CD8-positive, alpha-beta memory T cell (primary cell): ENCODE measurements at regions not wholly inside any gene's neighbourhood (a gene's known extent, or its start where the extent isn't known, plus 50 kb on each side); places are given as distances from the start of the nearest gene placed in this dataset.

Source experiments
- CTCF ChIA-PET: fragments of 350-600 bp; sonication (Branson Sonifier 250); formaldehyde crosslinking; loops from one replicate; lab custom pipeline; 2021; ENCODE audit warnings: antibody characterized with exemption; lab: Charles Lee
- POLR2A ChIA-PET: fragments of 350-600 bp; sonication (Branson Sonifier 250); formaldehyde crosslinking; loops from one replicate; lab custom pipeline; 2021; ENCODE audit warnings: antibody characterized with exemption; lab: Charles Lee
- DNase-seq, 5 donors: peaks; one replicate each; pipeline versions ENCODE4 v3.0.0 to v3.0.0-alpha.2; 2020 to 2022; ENCODE audit warnings: mixed read lengths in 1 of 5
- H3K27ac ChIP-seq: one replicate; pipeline ENCODE4 v1.7.0; 2013; ENCODE audit warnings: low read depth, mild to moderate bottlenecking, low read length, moderate library complexity
- H3K27me3 ChIP-seq: 2 replicates; pipeline ENCODE4 v1.7.0; 2013; ENCODE audit warnings: low read length, mild to moderate bottlenecking; ENCODE audit not compliant: insufficient read depth, poor library complexity, severe bottlenecking
- H3K36me3 ChIP-seq: 2 replicates; pipeline ENCODE4 v1.7.0; 2013; ENCODE audit warnings: mild to moderate bottlenecking, low read length, moderate library complexity; ENCODE audit not compliant: insufficient read depth
- H3K4me1 ChIP-seq: 2 replicates; pipeline ENCODE4 v1.7.0; 2013; ENCODE audit warnings: mild to moderate bottlenecking, low read length, moderate library complexity; ENCODE audit not compliant: insufficient read depth
- H3K4me3 ChIP-seq: 2 replicates; pipeline ENCODE4 v1.7.0; 2013; ENCODE audit warnings: mild to moderate bottlenecking, low read length
- H3K9me3 ChIP-seq: 2 replicates; pipeline ENCODE4 v1.7.0; 2013; ENCODE audit warnings: mild to moderate bottlenecking, low read length
- H3K27ac Mint-ChIP-seq, 8 donors: one replicate each; pipeline ENCODE4 v1.8.0; 2020 to 2021; ENCODE audit warnings: mixed read lengths in 8 of 8, mild to moderate bottlenecking in 6 of 8, inconsistent platforms in 3 of 8, moderate library complexity in 3 of 8
- H3K27me3 Mint-ChIP-seq, 2 donors: one replicate each; pipeline ENCODE4 v1.8.0; 2020 to 2021; ENCODE audit warnings: mixed read lengths in 2 of 2, mild to moderate bottlenecking in 1 of 2, moderate library complexity in 1 of 2
- H3K36me3 Mint-ChIP-seq, 3 donors: one replicate each; pipeline ENCODE4 v1.8.0; 2020 to 2021; ENCODE audit warnings: mixed read lengths in 3 of 3, inconsistent platforms in 1 of 3, mild to moderate bottlenecking in 1 of 3
- H3K4me1 Mint-ChIP-seq, 3 donors: one replicate each; pipeline ENCODE4 v1.8.0; 2020 to 2021; ENCODE audit warnings: mixed read lengths in 3 of 3, inconsistent platforms in 1 of 3, mild to moderate bottlenecking in 1 of 3
- H3K4me3 Mint-ChIP-seq, 7 donors: one replicate each; pipeline ENCODE4 v1.8.0; 2020 to 2021; ENCODE audit warnings: mixed read lengths in 7 of 7, mild to moderate bottlenecking in 6 of 7, moderate library complexity in 4 of 7, inconsistent platforms in 2 of 7
- H3K9me3 Mint-ChIP-seq, 5 donors: one replicate each; pipeline ENCODE4 v1.8.0; 2020 to 2022; ENCODE audit warnings: mixed read lengths in 5 of 5, mild to moderate bottlenecking in 3 of 5, moderate library complexity in 2 of 5, inconsistent platforms in 1 of 5

DNA sequence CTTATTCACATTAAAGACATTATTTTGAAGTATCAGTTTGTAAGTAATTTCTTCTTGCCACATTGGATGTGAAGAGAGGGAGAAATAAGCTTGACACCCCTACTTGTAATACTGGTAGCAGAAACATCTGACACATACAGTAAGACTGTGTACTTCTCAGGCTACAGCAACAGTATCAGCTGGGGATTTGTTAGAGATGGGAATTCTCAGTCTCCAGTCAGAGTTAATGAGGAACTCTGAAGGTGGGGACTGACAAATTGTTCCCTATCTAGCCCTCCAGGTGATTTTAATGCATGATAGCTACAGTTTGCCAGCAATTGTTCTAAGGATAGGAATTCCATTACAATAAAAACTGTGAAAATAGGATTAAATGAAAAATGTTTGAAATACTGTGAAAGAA is 524.8 kb downstream of the PRR16 start:
- H3K27ac Mint-ChIP-seq, result no peak overlapping the region
- ChIA-PET CTCF (no interaction called here), POLR2A (no interaction called here)
- Histone ChIP-seq H3K9me3 (no peaks in the 10 kb centered on the region), H3K36me3 (no peaks in the 10 kb centered on the region), H3K27ac (no peak overlapping the region), H3K27me3 (no peaks in the 10 kb centered on the region), H3K4me3 (no peak overlapping the region), H3K4me1 (no peaks in the 10 kb centered on the region)
- no peaks in the 10 kb centered on the region for H3K27me3 Mint-ChIP-seq
- DNase-seq, result no peak
- H3K4me1 Mint-ChIP-seq, result no peaks in the 10 kb centered on the region
- no peak overlapping the region for H3K4me3 Mint-ChIP-seq
- peaks cover 0 to 7% (median 2%) of the 10 kb centered on the region in 5 donors for H3K9me3 Mint-ChIP-seq
- H3K36me3 Mint-ChIP-seq, result no peaks in the 10 kb centered on the region

DNA sequence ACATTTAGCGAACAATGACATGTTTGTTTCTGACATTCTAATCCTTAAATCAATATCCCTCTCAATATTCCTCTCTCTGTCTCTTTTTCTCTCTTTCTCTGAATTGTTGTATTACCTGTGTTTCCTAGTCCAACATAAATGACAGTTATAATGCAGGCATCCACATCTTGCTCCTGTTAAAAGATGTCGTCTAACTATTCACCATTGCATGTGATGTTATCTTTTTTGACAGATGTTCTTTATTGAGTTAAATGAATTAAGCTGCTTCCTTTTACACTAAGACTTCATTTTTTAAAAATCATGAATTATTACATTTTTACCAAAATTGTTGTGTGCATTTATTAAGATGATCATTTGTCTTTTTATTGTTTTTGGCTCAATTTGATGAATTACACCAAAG is 527.5 kb downstream of the PRR16 start:
- DNase-seq, result no peak
- no peak overlapping the region for H3K27ac Mint-ChIP-seq
- Histone ChIP-seq H3K4me1 (no peaks in the 10 kb centered on the region), H3K36me3 (no peaks in the 10 kb centered on the region), H3K27me3 (no peaks in the 10 kb centered on the region), H3K4me3 (no peak overlapping the region), H3K27ac (no peak overlapping the region), H3K9me3 (no peaks in the 10 kb centered on the region)
- H3K4me3 Mint-ChIP-seq, result no peak overlapping the region
- no peaks in the 10 kb centered on the region for H3K4me1 Mint-ChIP-seq
- H3K36me3 Mint-ChIP-seq, result no peaks in the 10 kb centered on the region
- H3K9me3 Mint-ChIP-seq, result peaks cover 0 to 10% (median 2%) of the 10 kb centered on the region in 5 donors
- no peaks in the 10 kb centered on the region for H3K27me3 Mint-ChIP-seq
- ChIA-PET CTCF (no interaction called here), POLR2A (no interaction called here)

DNA sequence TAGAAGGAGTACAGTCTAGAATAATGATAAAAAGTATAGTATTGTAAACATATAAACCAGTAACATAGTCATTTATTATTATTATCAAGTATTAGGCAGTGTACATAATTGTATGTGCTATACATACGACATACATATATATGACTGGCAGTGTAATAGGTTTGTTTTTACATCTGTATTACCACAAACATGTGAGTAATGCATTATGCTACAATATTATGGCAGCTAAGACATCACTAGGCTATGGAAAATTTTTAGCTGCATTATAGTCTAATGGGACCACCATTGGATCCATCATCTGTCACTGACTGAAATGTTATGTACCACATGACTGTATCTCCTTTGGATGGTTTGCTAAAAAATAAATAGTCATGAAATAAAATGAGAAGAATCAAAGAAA is 530.0 kb downstream of the PRR16 start:
- Mint-ChIP-seq H3K4me1 (no peaks in the 10 kb centered on the region), H3K9me3 (peaks cover 0 to 14% (median 6%) of the 10 kb centered on the region in 5 donors)
- CTCF ChIA-PET, result no interaction called here

DNA sequence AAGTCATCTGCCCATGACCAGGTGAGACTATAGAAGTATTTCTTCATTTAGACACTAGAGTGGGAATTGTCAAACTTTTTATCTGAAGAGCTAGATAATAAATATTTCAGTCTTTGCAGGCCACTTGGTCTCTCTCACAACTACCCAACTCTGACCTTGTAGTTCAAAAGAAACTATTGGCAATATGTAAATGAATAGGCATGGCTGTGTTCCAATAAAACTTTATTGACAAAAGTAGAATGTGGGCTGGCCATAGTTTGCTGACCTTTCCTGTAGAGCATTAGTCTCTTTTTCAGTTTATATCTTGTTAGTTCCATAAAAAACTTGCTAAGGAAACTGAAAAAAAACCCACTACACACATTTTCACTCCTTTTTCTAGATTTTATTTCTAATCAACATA is 535.5 kb downstream of the PRR16 start:
- H3K27me3 Mint-ChIP-seq, result no peaks in the 10 kb centered on the region
- peaks cover 0 to 9% (median 6%) of the 10 kb centered on the region in 5 donors for H3K9me3 Mint-ChIP-seq
- H3K9me3 ChIP-seq, result no peaks in the 10 kb centered on the region
- no peak for DNase-seq
- H3K4me3 ChIP-seq, result no peak overlapping the region
- H3K36me3 ChIP-seq, result no peaks in the 10 kb centered on the region
- no peaks in the 10 kb centered on the region for H3K4me1 Mint-ChIP-seq
- H3K27me3 ChIP-seq, result no peaks in the 10 kb centered on the region
- no peak overlapping the region for H3K27ac Mint-ChIP-seq
- no peak overlapping the region for H3K4me3 Mint-ChIP-seq
- H3K27ac ChIP-seq, result no peak overlapping the region
- ChIA-PET POLR2A (no interaction called here), CTCF (no interaction called here)
- H3K36me3 Mint-ChIP-seq, result no peaks in the 10 kb centered on the region
- H3K4me1 ChIP-seq, result no peaks in the 10 kb centered on the region

More for the DNA sequence above, 530.0 kb downstream of the PRR16 start:
- Histone ChIP-seq H3K27me3 (no peaks in the 10 kb centered on the region), H3K9me3 (no peaks in the 10 kb centered on the region), H3K4me1 (no peaks in the 10 kb centered on the region), H3K36me3 (no peaks in the 10 kb centered on the region), H3K4me3 (no peak overlapping the region), H3K27ac (no peak overlapping the region)
- Mint-ChIP-seq H3K36me3 (no peaks in the 10 kb centered on the region), H3K27ac (no peak overlapping the region), H3K27me3 (no peaks in the 10 kb centered on the region), H3K4me3 (no peak overlapping the region)
- POLR2A ChIA-PET, result no interaction called here
- no peak for DNase-seq

DNA sequence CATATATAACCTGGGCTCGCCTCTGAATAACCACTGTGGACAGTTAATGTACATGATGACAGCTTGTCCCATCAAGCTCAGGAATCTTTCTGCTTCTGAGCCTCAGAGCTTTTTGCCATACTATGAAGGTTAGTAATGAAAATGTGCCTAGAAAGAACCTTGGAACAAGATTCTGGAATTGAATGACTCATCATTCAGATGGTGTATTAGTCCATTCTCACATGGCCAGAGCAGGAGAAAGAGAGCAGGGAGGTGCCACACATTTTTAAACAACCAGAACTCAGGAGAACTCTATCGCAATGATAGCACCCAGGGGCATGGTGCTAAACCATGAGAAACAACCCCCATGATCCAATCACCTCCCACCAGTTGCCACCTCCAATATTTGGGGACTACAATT is 542.1 kb downstream of the PRR16 start:
- Mint-ChIP-seq H3K27me3 (no peaks in the 10 kb centered on the region), H3K4me3 (no peak overlapping the region), H3K36me3 (no peaks in the 10 kb centered on the region), H3K27ac (no peak overlapping the region), H3K9me3 (peaks cover 0 to 18% (median 0%) of the 10 kb centered on the region in 5 donors), H3K4me1 (no peaks in the 10 kb centered on the region)
- no peaks in the 10 kb centered on the region for H3K9me3 ChIP-seq
- ChIA-PET CTCF (no interaction called here), POLR2A (no interaction called here)
- no peaks in the 10 kb centered on the region for H3K36me3 ChIP-seq
- H3K4me1 ChIP-seq, result no peaks in the 10 kb centered on the region
- H3K27ac ChIP-seq, result no peak overlapping the region
- no peak for DNase-seq
- H3K27me3 ChIP-seq, result no peaks in the 10 kb centered on the region
- no peak overlapping the region for H3K4me3 ChIP-seq

DNA sequence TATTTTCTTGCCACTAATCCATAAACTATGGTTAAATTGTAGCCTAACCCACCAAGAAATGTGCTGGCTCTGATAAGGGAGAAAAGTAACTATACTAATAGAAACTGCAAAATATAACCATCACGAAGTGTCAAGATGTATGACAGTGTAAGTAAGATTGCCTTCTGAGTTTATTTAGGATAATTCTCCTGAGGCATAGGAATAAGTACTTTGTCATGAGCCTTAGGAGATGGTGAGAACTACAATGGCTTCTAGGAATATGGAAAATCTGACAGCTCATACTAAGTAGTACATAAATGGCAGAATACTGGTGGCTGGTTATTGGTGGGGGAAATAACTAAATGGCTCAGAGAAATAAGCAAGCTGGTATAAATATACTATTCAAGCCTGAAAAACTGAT is 543.9 kb downstream of the PRR16 start:
- no peak overlapping the region for H3K27ac Mint-ChIP-seq
- H3K27me3 Mint-ChIP-seq, result no peaks in the 10 kb centered on the region
- CTCF ChIA-PET, result no interaction called here
- no peak overlapping the region for H3K4me3 Mint-ChIP-seq
- Histone ChIP-seq H3K27ac (no peak overlapping the region), H3K9me3 (no peaks in the 10 kb centered on the region), H3K4me3 (no peak overlapping the region), H3K27me3 (no peaks in the 10 kb centered on the region), H3K4me1 (no peaks in the 10 kb centered on the region), H3K36me3 (no peaks in the 10 kb centered on the region)
- POLR2A ChIA-PET, result no interaction called here
- H3K36me3 Mint-ChIP-seq, result no peaks in the 10 kb centered on the region
- H3K9me3 Mint-ChIP-seq, result peaks cover 0 to 30% (median 0%) of the 10 kb centered on the region in 5 donors
- no peaks in the 10 kb centered on the region for H3K4me1 Mint-ChIP-seq
- DNase-seq, result no peak

DNA sequence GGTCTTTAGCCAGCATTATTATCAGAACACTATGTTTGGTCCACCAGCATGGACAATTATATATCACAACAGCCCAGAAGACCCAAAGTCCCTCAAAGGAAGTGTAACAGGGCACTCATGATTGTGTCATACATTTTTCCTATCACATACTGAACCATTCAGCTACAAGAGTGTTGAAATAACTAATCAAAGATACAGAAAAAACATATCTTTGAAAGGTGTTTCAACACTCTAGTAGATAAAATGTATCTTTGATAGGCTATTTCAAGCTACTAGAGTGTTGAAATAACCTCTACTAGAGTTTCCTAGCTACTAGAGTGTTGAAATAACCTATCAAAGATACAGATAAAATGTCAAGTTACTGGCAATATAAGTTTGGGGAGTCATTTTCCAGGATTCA is 545.0 kb downstream of the PRR16 start:
- ChIA-PET POLR2A (no interaction called here), CTCF (no interaction called here)
- Histone ChIP-seq H3K9me3 (no peaks in the 10 kb centered on the region), H3K27ac (no peak overlapping the region), H3K4me3 (no peak overlapping the region), H3K4me1 (no peaks in the 10 kb centered on the region), H3K27me3 (no peaks in the 10 kb centered on the region), H3K36me3 (no peaks in the 10 kb centered on the region)
- Mint-ChIP-seq H3K4me3 (no peak overlapping the region), H3K36me3 (no peaks in the 10 kb centered on the region), H3K27me3 (no peaks in the 10 kb centered on the region), H3K4me1 (no peaks in the 10 kb centered on the region), H3K9me3 (peaks cover 0 to 30% (median 2%) of the 10 kb centered on the region in 5 donors), H3K27ac (no peak overlapping the region)
- DNase-seq, result no peak

DNA sequence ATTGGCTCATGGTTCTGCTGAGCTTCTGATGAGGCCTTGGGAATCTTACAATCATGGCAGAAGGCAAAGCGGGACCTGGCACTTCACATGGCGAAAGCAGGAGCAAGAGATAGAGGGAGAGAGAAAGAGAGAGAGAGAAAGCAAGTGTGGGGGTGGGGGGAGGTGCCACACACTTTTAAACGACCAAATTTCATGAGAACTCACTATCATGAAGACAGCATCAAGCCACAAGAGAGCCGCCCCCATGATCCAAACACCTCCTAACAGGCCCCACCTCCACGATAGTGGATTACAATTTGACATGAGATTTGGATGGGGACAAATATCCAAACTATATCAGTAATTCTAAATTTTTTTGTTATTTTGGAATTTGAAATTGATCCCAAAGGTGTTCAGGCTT is 553.9 kb downstream of the PRR16 start:
- Histone ChIP-seq H3K9me3 (no peaks in the 10 kb centered on the region), H3K4me3 (no peak overlapping the region), H3K27ac (no peak overlapping the region), H3K36me3 (no peaks in the 10 kb centered on the region), H3K4me1 (no peaks in the 10 kb centered on the region), H3K27me3 (no peaks in the 10 kb centered on the region)
- Mint-ChIP-seq H3K27ac (no peak overlapping the region), H3K4me3 (no peak overlapping the region), H3K9me3 (peaks cover 2 to 12% (median 8%) of the 10 kb centered on the region in 5 donors), H3K4me1 (no peaks in the 10 kb centered on the region), H3K27me3 (no peaks in the 10 kb centered on the region), H3K36me3 (no peaks in the 10 kb centered on the region)
- DNase-seq, result no peak
- POLR2A ChIA-PET, result no interaction called here
- CTCF ChIA-PET, result no interaction called here

DNA sequence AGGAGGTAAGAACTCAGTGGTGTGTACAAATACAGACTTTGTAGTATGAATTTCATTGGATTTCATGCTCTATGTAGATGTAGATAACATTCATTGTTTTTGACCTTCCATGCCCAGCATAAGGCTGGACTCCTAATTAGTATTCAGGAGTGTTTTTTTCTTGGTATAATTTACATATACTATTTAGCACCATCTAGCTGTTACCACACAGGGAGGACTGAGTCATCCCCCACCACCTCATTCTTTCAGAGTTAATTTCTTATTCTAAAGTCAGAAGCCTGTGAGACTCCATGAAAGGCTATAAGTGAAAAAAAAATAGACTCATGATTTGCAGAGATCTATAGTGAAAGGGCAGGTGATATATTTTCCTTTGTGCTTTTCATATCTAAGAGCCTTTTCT is 555.0 kb downstream of the PRR16 start:
- Mint-ChIP-seq H3K36me3 (no peaks in the 10 kb centered on the region), H3K4me1 (no peaks in the 10 kb centered on the region), H3K27me3 (no peaks in the 10 kb centered on the region), H3K27ac (no peak overlapping the region), H3K4me3 (no peak overlapping the region), H3K9me3 (peaks cover 2 to 10% (median 8%) of the 10 kb centered on the region in 5 donors)
- no peaks in the 10 kb centered on the region for H3K9me3 ChIP-seq
- no peak overlapping the region for H3K4me3 ChIP-seq
- H3K27me3 ChIP-seq, result no peaks in the 10 kb centered on the region
- ChIA-PET POLR2A (no interaction called here), CTCF (no interaction called here)
- no peaks in the 10 kb centered on the region for H3K4me1 ChIP-seq
- no peak overlapping the region for H3K27ac ChIP-seq
- no peak for DNase-seq
- H3K36me3 ChIP-seq, result no peaks in the 10 kb centered on the region
